ENCODE measurements at regions not wholly inside any gene's neighbourhood (a gene's known extent, or its start where the extent isn't known, plus 50 kb on each side); places are given as distances from the start of the nearest gene placed in this dataset.

DNA sequence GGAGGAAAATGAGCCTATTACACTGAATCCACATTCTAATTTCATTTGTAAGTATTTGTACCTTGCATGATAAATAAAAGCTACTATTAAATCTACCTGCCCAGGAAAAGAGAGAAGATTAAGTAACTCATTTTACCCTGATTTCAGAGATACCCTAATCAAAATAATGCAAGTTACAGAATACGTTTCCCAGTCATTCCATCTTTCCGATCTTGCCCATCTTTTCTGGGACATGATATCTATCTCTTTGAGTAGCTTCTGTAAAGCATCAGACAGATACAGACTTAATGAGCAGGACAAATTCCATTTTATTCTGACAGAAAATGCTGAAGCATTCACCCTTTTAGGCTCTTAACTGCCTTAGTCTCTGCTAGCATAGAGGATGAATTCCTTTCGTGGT is 56.6 kb downstream of the SPRY2 start:
- no peak for DNase-seq (ENCODE audit: low spot score)
- intact Hi-C loops (cut with DNase I): no loop called here

DNA sequence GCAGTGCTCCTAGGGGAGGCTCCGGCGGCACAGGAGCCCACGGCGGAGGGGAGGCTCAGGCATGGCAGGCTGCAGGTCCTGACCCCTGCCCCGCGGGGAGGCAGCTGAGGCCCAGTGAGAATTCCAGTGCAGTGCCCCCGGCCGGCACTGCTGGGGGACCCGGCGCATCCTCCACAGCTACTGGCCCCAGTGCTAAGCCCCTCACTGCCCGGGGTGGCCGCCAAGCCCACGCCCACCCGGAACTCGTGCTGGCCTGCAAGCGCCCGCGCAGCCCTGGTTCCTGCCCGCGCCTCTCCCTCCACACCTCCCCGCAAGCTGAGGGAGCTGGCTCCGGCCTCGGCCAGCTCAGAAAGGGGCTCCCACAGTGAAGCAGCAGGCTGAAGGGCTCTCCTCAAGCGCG is 62.2 kb downstream of the SPRY2 start:
- intact Hi-C loops (cut with DNase I): no loop called here
- DNase-seq (ENCODE audit: low spot score): no peak

DNA sequence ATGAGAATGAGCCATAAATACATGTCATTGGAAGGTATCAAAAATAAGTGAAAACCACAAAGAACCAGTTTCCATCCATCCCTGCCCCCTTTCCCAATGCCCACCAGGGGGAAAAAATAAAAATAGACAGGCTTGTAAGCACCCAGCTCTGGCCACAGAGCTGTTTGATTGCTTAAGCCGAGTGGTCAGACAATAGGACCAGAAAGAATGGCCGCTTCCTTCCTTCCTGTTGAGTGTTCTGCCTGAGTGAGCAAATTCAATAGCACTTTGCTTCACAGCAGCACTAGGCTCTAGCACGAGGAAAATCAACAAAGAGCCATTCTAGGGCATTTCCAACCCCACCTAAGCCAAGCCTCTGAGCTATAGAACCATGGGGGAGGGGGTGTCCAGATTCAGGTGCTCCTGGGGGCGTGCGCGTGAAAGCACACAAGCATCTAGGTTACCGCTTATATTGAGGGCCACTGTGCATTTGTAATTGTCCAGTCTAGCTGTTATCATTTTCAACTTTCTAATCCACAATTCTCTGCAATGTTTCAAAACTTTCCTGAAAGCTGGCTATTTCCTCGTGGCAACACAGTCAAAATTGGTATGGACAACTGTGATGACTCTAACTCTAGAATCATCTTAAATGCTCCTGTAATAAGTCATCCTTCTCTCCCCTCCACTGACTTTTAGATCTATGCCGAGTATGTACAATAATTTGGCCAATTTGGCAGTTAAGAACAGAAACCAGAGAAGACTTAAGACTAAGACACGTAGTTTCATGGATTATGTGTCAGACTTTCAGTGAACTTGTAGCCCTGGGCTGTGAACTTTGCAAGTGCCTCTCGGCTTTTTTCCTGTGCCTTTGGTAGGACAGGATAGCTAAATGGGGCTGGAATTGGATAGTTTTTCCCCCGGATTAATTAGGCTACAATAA is 64.3 kb downstream of the SPRY2 start:
- intact Hi-C loops (cut with DNase I): loop anchor here (2.0 kb wide), 1 partner anchor 64 kb away; the partner anchor contains the start of gene SPRY2
- DNase-seq (ENCODE audit: low spot score): no peak

DNA sequence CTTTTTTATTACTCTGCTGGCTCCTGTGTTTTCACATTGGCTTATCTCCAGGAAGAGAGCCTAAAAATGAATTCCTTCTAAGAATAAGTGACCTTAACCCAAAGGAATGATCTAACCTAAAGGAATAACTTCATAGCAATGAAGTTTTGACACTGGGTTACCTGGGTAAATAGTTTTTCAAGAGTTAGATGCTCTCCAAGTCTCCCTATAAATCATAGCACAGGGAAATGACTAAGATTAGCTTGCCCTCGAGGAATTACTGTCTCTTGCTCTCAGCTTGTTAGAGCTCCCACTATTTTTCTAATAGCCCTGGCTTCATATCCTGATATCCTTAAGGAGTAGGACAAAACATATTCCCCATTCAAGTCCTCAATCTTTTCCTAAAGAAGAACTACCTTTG is 66.3 kb downstream of the SPRY2 start:
- DNase-seq (ENCODE audit: low spot score): no peak
- intact Hi-C loops (cut with DNase I): no loop called here

DNA sequence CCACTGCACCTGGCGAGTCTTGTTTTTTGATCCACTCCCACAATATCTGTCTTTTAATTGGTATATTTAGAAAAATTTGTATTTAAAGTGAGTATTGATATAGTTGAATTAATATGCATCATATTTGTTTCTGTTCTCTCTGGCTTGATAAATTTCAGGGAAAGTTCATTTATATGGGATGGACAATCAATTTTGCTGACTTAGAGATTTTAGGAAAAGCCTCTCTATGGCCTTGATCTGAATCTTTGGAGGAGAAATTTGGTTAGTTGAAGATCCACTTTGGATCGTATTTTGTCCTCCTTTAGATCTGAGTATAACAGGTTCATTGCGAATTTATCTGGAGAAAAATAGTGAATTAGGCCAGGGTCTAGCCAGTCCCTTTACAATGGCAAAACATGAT is 67.2 kb downstream of the SPRY2 start:
- intact Hi-C loops (cut with DNase I): no loop called here

DNA sequence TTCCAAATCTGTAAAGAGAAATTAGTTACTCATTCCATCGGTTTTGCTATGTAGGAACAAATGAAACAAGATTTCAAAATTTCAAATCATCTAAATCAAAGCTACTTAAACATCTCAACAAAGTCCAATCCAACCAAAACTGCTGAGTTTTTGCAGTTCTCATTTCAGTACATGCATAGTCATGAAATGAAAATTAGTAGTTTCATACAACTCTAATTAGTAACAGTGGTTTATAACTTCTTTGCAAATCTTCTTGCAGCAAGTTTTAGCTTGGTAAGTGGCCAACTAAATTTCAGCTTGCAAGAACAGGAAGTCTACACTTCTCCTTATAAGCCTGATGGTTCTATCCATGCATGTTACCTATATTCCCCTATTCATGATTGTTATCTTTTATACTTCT is 75.6 kb downstream of the SPRY2 start:
- DNase-seq (ENCODE audit: low spot score): no peak
- intact Hi-C loops (cut with DNase I): no loop called here

More for the DNA sequence above, 67.2 kb downstream of the SPRY2 start:
- DNase-seq (ENCODE audit: low spot score): no peak

DNA sequence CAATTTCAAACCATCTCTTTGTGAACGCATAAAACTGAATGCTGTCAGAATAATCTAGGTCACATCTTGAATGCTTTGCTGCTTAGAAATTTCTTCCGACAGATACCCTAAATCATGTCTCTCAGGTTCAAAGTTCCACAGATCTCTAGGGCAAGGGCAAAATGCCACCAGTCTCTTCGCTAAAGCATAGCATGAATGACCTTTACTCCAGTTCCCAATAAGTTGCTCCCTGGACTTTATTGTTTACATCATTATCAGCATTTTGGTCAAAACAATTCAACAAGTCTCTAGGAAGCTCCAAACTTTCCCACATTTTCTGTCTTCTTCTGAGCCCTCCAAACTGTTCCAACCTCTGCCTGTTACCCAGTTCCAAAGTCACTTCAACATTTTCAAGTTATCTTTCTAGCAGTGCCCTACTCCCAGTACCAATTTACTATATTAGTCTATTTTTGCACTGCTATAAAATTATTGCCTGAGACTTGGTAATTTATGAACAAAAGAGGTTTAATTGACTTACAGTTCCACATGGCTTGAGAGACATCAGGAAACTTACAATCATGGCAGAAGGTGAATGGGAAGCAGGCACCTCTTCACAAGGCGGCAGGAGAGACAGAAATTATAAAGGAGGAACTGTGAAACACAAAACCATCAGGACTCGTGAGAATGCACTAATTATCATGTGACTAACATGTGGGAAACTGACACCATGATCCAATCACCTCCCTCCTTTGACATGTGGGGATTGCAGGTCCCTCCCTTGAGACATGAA is 77.0 kb downstream of the SPRY2 start:
- DNase-seq (ENCODE audit: low spot score): no peak
- intact Hi-C loops (cut with DNase I): no loop called here

DNA sequence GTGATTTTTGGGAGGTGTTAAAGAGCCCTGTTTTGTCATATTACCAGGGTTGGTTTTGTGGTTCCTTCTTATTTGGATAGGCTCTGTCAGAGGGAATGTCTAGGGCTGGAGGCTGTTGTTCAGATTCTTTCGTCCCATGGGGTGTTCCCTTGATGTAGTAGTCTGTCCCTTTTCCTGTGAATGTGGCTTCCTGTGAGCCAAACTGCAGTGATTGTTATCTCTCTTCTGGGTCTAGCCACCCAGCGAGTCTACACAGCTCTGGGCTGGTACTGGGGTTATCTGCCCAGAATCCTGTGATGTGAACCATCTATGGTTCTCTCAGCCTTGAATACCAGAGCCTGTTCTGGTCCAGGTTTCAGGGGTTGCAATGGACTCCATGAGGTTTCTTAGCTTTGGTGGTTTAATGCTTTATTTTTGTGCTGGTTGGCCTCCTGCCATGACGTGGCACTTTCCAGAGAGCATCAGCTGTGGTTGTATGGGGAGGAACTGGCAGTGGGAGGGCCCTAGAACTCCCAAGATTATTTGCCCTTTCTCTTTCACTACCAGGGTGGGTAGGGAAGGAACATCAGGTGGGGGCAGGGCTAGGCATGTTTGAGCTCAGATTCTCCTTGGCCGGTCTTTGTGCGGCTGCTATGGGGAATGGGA is 78.8 kb downstream of the SPRY2 start:
- DNase-seq (ENCODE audit: low spot score): no peak
- intact Hi-C loops (cut with DNase I): no loop called here

DNA sequence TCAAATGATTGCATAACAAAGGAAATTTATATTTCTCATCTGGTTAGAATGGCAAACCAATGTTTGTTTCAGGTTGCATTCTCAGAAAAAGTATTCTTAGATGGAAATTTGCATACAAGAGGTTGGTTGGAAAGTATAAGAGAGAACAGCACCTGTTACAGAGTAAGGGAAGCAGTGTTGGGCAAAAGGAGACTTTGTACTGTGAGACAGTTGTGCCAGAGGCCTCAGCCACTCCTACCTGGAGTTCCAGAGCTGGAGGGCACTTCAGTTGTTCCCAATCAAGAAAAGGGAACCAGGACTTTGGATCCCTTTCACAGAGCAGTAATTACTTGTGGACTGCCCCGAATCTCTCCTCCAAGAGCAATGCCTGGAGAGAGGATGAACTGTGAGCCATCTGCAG is 81.8 kb downstream of the SPRY2 start:
- intact Hi-C loops (cut with DNase I): no loop called here
- DNase-seq (ENCODE audit: low spot score): no peak

DNA sequence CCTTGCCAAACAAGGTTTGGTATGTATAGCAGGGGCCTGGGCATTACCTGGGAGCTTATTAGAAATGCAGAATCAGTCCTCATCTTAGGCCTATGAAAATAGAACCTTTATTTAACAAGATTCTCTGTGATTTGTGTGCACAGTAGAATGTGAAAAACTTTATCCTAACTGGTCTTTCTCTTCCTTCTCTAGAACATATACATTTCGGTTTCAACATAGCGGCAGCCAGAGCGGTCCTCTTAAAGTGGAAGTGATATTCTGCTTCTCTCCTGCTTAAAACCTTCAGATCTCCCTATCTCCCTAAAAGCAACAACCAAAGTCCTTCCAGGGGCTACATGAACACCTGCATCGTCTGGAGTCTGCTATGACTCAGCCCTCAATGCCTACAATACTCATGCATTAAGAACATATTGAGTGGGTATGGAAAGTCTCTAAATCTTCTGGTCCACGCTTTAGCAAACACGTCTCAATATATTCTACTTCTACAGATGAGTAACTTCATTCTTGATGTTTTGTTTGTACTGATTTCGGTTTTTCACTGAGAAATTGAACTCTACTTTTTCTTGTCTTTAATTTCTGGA is 84.5 kb downstream of the SPRY2 start:
- no peak for DNase-seq (ENCODE audit: low spot score)
- intact Hi-C loops (cut with DNase I): no loop called here

DNA sequence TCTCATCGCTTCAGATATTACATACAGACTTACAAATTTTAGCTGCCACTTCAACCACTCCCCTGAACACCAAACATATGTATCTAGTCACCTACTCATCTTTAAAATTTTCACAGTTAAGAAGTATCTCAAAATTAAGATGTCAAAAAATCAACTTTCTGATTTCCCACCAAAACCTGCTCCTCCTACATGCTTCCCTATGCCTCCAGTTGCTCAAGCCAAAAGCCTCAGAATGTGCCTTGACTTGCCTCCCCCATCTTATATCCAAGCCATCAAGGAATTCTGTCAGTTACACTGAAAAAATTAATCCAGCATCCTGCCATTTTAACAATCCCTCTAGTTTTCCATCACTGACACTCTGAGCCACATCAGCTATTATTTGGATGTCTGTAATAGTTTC is 85.0 kb downstream of the SPRY2 start:
- no peak for DNase-seq (ENCODE audit: low spot score)
- intact Hi-C loops (cut with DNase I): no loop called here

DNA sequence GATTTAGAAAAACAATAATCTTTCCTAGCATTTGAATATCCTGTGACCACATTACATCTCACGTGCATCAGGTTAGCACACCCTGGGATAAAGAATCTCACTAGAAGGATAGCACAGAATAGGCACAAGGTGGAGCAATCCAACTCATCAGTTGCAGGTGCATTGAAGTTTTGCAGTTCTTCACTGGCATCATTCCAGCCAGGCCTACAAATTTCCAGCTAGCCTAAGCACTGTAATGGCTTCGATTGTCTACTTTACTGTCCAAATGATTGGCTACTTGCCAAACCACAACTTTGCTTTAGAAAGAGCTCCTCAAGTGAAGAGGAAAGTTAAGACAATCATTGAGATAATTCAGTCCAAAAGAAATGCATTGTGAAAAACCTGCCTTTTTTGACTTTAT is 89.5 kb downstream of the SPRY2 start:
- DNase-seq (ENCODE audit: low spot score): no peak
- intact Hi-C loops (cut with DNase I): no loop called here

DNA sequence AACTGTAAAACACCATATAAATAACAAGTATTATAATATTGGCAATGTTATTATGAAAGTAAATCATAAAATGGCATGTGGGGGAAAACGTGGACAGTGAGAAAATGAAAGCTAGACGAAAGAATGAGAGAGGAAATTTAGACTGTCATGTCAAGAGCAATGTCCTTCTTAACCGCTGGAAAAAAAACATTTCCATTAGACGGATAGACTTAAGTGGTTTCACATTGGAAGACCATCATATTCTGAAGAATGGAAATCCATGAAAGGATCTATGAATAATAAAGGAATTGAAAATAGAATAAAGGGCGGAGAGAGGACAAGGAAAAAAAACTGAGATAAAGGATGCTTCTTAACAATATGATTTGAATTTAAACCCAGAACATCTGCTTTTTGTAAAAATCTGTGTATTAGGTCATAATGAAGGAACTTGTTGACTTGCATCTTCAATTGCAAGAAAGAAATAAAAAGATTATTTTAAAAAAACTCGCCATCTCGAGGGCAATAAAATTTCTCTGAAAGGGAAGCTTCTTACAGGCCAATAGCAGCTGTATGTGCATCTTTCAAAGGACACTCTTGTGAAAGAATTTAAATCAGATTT is 90.6 kb downstream of the SPRY2 start:
- intact Hi-C loops (cut with DNase I): no loop called here
- DNase-seq (ENCODE audit: low spot score): no peak

DNA sequence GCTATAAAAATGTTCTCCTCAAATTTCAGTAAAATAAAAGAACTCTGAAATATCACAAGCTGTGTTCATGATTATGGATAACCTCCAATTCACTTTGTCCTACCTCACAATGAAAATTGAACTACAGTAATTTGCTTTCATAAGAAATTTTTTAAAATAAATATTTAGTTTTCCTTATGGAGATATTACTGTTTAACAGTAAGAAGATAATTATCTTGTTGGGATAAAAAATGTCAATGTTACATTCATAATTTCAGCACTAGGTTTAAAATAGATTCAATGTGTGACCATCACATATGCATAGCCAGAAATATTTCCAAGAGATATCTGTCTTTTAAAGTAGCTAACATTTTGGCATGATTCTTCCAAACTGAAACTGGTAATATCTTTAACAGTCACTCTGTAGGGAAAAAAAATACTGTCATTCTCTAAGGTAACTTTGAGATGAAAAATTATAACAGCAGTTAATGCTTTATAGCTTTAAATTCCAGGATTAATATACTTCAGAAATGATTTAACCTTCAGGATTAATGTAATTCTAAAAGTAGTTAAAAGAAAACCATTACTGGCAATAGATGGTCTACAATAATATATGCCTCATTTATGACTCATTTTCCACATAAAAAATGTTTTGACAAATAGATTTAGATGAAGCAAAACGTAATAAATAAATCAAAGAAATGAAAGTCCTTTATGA is 91.3 kb downstream of the SPRY2 start:
- intact Hi-C loops (cut with DNase I): no loop called here
- DNase-seq (ENCODE audit: low spot score): no peak

DNA sequence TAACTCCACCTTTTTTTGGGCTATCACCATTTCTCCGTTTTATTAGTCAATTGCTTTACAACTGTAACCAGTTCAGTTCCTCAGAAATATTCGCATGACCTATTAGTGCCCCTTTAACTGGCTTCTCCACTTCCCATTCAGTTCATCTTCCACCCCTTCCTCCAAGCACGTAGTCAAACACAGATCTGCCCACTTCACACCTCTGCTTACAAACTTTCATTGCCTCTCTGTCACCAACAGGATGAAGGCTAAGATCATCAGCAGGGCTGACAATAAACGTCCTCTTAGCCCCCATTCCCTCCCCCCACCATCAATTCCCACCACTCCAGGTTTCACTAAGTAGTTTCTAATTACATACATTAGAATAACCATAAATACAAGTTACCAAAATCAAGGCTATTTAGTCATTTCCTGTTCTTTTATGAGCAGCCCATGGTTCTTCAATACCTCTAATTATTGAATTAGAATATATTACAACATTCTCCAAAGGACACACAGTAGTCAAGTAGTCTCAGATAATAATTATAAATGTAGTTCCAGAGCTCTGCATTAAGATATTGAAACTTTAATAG is 95.7 kb downstream of the SPRY2 start:
- intact Hi-C loops (cut with DNase I): no loop called here
- DNase-seq (ENCODE audit: low spot score): no peak

DNA sequence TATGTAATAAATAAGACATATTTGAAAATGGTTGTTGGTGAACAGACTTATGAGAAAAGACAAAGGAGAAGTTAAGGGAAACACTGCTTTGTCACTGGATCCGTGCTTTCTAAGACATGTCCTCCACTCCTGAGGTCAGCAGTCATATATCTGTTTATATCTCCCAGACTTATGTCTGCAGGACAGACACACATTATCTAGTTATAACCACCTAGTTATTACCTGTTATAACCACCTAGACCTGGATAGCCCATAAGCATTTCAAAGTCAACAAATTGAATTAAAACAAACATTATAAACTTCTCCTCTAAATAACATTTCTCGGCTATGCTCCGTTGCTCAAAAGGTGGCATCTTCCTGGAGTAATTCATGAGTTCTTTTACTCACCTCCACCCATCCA is 96.4 kb downstream of the SPRY2 start:
- no peak for DNase-seq (ENCODE audit: low spot score)
- intact Hi-C loops (cut with DNase I): no loop called here

DNA sequence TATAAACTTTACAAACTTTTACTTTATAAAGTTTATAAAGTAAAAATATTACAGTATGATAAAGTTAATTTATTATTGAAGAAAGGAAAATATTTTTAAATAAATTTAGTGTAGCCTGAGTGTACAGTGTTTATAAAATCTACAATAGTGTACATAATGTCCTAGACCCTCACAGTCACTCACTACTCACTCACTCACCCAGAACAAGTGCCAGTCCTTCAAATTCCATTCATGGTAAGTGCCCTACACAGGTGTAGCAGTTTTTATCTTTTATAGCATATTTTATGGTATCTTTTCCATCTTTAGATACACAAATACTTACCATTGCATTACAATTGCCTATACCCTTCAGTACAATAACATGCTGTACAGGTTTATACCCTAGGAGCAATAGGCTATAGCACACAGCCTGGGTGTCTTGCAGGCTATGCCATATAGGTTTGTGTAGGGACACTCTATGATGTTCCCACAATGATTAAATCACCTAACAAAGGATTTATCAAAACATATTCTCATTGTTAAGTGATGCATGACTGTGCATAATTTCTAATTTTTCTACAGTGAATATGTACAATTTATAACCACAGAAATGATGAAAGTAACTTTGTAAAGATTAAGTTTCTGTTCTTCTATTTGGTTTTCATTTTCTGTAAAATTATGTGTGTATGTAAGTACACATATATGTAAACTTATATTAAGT is 98.0 kb downstream of the SPRY2 start:
- intact Hi-C loops (cut with DNase I): no loop called here
- no peak for DNase-seq (ENCODE audit: low spot score)

DNA sequence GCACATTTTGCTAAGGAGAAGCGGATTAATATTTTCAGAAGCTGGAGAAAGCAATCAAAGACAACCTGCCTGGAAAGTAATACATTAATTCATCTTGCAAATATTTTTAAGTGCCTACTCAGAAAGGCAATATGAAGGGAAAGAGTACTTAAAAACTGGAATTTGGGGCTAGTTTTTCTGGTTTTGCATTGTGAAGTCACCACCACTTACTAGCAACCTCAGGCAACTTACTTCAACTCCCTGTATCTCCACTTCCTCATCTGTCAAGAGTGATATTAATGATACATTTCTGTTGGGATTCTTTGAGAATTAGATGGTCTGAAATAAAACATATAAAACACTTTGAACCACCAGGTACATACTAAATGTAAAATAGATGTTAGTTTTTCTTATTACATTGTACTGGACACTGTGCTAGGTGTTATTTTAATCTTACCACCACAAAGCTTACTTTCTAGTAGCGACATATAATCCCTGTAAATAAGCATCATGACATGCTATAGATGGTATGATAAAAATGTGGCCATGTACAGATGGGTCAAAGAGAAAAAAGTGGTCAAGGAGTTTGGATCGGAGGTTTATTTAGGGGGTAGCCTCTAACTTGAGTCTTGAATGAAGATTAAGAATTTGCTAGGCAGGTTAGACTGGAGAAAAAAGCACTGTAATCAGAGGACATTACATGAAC is 101.2 kb downstream of the SPRY2 start:
- no peak for DNase-seq (ENCODE audit: low spot score)
- intact Hi-C loops (cut with DNase I): no loop called here

Data from cardiac septum (tissue), 1 donor.